ENCODE measurements at regions not wholly inside any gene's neighbourhood (a gene's known extent, or its start where the extent isn't known, plus 50 kb on each side); places are given as distances from the start of the nearest gene placed in this dataset.

DNA sequence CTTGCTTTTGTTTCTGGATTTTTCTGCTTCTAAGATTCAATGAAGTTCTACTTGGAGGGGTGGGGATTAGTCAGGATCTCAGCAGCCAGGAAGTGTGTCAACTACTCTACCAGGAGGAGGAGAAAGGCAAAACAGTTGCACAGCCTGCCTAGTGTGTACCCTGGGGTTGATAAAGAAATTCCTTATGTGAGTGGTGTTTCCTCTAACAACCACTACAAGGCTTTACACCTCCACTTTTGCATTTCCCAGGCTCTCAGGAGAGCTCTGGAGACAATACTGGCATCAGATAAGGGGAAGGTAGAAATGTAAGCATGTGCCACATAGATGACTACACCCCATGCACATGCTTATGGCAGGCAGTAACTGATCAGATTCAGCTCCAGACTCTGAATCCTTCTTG, 174.6 kb downstream of the TOX3 start:
- peaks cover 6% of the 10 kb centered on the region for H3K27me3 Mint-ChIP-seq (ENCODE audit: low read depth, poor library complexity)
- H3K9me3 Mint-ChIP-seq, result no peaks in the 10 kb centered on the region
- H3K27ac Mint-ChIP-seq, result no peak overlapping the region
- TF ChIP-seq, protein P1, sequence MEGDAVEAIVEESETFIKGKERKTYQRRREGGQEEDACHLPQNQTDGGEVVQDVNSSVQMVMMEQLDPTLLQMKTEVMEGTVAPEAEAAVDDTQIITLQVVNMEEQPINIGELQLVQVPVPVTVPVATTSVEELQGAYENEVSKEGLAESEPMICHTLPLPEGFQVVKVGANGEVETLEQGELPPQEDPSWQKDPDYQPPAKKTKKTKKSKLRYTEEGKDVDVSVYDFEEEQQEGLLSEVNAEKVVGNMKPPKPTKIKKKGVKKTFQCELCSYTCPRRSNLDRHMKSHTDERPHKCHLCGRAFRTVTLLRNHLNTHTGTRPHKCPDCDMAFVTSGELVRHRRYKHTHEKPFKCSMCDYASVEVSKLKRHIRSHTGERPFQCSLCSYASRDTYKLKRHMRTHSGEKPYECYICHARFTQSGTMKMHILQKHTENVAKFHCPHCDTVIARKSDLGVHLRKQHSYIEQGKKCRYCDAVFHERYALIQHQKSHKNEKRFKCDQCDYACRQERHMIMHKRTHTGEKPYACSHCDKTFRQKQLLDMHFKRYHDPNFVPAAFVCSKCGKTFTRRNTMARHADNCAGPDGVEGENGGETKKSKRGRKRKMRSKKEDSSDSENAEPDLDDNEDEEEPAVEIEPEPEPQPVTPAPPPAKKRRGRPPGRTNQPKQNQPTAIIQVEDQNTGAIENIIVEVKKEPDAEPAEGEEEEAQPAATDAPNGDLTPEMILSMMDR (IDR thresholded peaks at IDR 0.05), result no peak
- H3K4me3 Mint-ChIP-seq, result no peak overlapping the region
- no peaks in the 10 kb centered on the region for H3K36me3 Mint-ChIP-seq (ENCODE audit: low read depth)
- no peak for DNase-seq
- H3K4me1 Mint-ChIP-seq, result no peaks in the 10 kb centered on the region

- Mint-ChIP-seq H3K27me3 (ENCODE audit: low read depth, poor library complexity) (peaks cover 6% of the 10 kb centered on the region), H3K4me3 (no peak overlapping the region), H3K36me3 (ENCODE audit: low read depth) (no peaks in the 10 kb centered on the region), H3K9me3 (no peaks in the 10 kb centered on the region), H3K27ac (no peak overlapping the region), H3K4me1 (no peaks in the 10 kb centered on the region)
- TF ChIP-seq, protein P1 (IDR thresholded peaks at IDR 0.05), result no peak
- DNase-seq, result no peak
Measured at GRCh38 chr16:52368859-52369258, 178.1 kb downstream of the TOX3 start.

DNA sequence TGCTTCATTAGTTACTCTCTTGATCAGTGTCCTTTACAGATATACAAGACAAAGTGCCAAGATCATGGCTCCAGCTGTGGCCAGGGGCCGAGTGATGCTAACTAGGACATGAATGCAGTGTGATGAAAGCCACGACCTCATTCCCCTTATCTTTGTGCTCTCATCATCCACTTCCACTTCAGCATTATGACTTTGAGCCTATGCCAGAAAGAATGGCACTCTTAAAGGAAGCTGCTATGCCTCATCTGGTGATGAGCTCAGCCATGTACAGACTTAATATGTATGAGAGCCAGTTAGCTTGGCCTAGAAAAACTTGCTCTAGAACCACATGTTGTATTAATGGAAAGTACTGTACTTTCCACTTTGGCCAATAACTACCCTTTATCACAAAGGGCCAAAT, 179.1 kb downstream of the TOX3 start:
- Mint-ChIP-seq H3K27me3 (ENCODE audit: low read depth, poor library complexity) (peaks cover 5% of the 10 kb centered on the region), H3K4me3 (no peak overlapping the region), H3K36me3 (ENCODE audit: low read depth) (no peaks in the 10 kb centered on the region), H3K4me1 (no peaks in the 10 kb centered on the region), H3K9me3 (no peaks in the 10 kb centered on the region), H3K27ac (no peak overlapping the region)
- TF ChIP-seq, protein P1 (IDR thresholded peaks at IDR 0.05), result no peak
- DNase-seq, result no peak

GRCh38 chr16:52366983-52367382, 180.0 kb downstream of the TOX3 start:
- H3K4me3 Mint-ChIP-seq, result no peak overlapping the region
- no peaks in the 10 kb centered on the region for H3K9me3 Mint-ChIP-seq
- no peaks in the 10 kb centered on the region for H3K36me3 Mint-ChIP-seq (ENCODE audit: low read depth)
- DNase-seq, result no peak
- no peak overlapping the region for H3K27ac Mint-ChIP-seq
- peaks cover 3% of the 10 kb centered on the region for H3K27me3 Mint-ChIP-seq (ENCODE audit: low read depth, poor library complexity)
- H3K4me1 Mint-ChIP-seq, result no peaks in the 10 kb centered on the region
- TF ChIP-seq, protein P1 (IDR thresholded peaks at IDR 0.05), result no peak

DNA sequence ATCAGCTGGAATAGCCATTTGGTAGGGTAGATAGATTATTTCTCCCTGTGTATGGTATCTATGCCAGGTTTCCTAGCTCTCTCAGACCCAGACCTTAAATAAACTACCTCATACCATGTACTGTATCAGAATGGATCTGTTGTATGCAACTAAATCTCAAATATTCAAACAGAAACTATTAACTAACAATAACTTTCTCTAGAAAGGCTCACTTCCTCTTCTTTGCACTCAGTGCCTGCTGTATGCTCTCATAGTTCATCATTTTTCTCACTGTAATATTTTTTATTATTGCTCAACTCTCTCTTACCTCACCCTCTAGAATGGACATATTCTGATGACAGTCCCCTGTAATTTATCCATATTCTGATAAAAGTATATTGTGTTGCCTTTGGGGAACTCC, 182.4 kb downstream of the TOX3 start:
- TF ChIP-seq, protein P1 (IDR thresholded peaks at IDR 0.05), result no peak
- Mint-ChIP-seq H3K4me1 (no peaks in the 10 kb centered on the region), H3K27me3 (ENCODE audit: low read depth, poor library complexity) (peaks cover 6% of the 10 kb centered on the region), H3K36me3 (ENCODE audit: low read depth) (no peaks in the 10 kb centered on the region), H3K9me3 (no peaks in the 10 kb centered on the region), H3K4me3 (no peak overlapping the region), H3K27ac (no peak overlapping the region)
- no peak for DNase-seq

- Mint-ChIP-seq H3K27ac (no peak overlapping the region), H3K4me1 (no peaks in the 10 kb centered on the region), H3K9me3 (peaks cover under 1% of the 10 kb centered on the region), H3K4me3 (no peak overlapping the region), H3K36me3 (ENCODE audit: low read depth) (no peaks in the 10 kb centered on the region), H3K27me3 (ENCODE audit: low read depth, poor library complexity) (peaks cover 3% of the 10 kb centered on the region)
- TF ChIP-seq, protein P1 (IDR thresholded peaks at IDR 0.05), result no peak
- DNase-seq, result no peak
Measured at GRCh38 chr16:52363082-52363481, 183.9 kb downstream of the TOX3 start.
